OCI-LY3 (cell line): ENCODE measurements at regions not wholly inside any gene's neighbourhood (a gene's known extent, or its start where the extent isn't known, plus 50 kb on each side); places are given as distances from the start of the nearest gene placed in this dataset.

Experiments used
- EZH2phosphoT487 ChIP-seq: fragments of 200-600 bp; shearing (Covaris generic); IDR thresholded peaks from 2 replicates; pipeline ENCODE4 v1.6.1; 2018; ENCODE audit warnings: antibody characterized with exemption, mixed run types, low read depth
- TF ChIP-seq, protein P1 (sequence below): fragments of 200-600, 300-600 bp; sonication (generic); IDR thresholded peaks from 2 replicates; pipeline ENCODE4 v1.5.1; 2014; ENCODE audit warnings: antibody characterized with exemption, low read length, low read depth

DNA sequence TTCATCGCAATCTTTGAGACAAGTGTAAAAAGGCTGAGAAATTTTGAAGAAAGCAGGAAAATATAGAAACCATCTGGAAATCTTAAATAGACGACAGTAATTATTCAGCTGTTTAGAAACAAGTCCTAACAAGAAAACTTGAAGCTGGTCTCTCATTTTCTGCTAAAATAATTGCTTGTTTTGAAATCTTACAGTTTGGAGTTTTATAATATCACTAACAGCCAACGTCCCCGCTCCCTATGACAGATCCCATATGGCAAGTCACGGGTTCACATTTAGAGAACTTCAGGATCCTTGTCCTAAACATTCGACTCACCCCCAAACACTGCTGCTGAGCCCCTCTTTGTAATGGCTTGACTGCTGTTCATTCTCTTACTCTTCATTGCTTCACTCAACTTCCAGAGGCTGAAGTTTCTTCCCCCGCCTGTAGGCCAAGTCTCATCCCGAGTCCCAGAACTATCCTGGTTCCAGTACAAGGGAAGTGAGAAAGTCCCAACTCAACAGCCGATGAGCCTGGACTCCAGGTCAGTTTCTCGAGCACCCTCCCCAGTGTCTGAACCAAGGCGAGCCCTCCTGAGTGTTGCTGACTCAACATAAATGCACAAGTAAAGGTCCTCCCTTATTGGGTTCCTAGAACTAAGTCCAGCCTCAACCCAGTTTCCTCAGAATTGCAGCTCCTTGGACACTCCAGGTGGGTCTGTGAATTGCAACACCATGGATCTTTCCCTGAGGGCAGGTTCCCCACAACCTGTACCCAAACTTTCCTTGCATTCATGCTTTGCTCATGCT is 93.4 kb upstream of the BACE2 start:
- no peak for TF ChIP-seq EZH2phosphoT487
- TF ChIP-seq, protein P1, sequence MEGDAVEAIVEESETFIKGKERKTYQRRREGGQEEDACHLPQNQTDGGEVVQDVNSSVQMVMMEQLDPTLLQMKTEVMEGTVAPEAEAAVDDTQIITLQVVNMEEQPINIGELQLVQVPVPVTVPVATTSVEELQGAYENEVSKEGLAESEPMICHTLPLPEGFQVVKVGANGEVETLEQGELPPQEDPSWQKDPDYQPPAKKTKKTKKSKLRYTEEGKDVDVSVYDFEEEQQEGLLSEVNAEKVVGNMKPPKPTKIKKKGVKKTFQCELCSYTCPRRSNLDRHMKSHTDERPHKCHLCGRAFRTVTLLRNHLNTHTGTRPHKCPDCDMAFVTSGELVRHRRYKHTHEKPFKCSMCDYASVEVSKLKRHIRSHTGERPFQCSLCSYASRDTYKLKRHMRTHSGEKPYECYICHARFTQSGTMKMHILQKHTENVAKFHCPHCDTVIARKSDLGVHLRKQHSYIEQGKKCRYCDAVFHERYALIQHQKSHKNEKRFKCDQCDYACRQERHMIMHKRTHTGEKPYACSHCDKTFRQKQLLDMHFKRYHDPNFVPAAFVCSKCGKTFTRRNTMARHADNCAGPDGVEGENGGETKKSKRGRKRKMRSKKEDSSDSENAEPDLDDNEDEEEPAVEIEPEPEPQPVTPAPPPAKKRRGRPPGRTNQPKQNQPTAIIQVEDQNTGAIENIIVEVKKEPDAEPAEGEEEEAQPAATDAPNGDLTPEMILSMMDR, result no peak
